Brain microvascular endothelial cell (primary cell): ENCODE measurements at regions not wholly inside any gene's neighbourhood (a gene's known extent, or its start where the extent isn't known, plus 50 kb on each side); places are given as distances from the start of the nearest gene placed in this dataset.

Experiments used
- DNase-seq: peaks from one replicate; pipeline ENCODE4 v3.0.0-alpha.2; 2020
- H3K27ac ChIP-seq: fragments of 250-450 bp; sonication (Bioruptor Pico); 2 replicates; pipeline ENCODE4 v1.5.1; 2020; ENCODE audit warnings: mild to moderate bottlenecking, moderate library complexity
- H3K27me3 ChIP-seq: fragments of 250-450 bp; sonication (Bioruptor Pico); replicated peaks from 2 replicates; pipeline ENCODE4 v1.5.1; 2020; ENCODE audit warnings: mild to moderate bottlenecking
- H3K36me3 ChIP-seq: fragments of 250-450 bp; sonication (Bioruptor Pico); replicated peaks from 2 replicates; pipeline ENCODE4 v1.5.1; 2020; ENCODE audit warnings: mild to moderate bottlenecking
- H3K4me3 ChIP-seq: 2 replicates; pipeline ENCODE4 v1.5.1; 2011; ENCODE audit warnings: low read depth, mild to moderate bottlenecking, control low read depth, low read length, moderate library complexity
- in situ Hi-C: cut with HindIII; loops from 2 replicates; pipeline ENCODE4 v1.10.0; 2017; ENCODE audit warnings: low sequenced_read_pairs, low pct_ligation_motif_present
- TF ChIP-seq, protein P1 (sequence below): IDR thresholded peaks from 2 replicates; pipeline ENCODE4 v1.5.1; 2011; ENCODE audit warnings: low read depth, mild to moderate bottlenecking, moderate library complexity, low read length, control low read depth, inconsistent platforms; ENCODE audit errors: missing control alignments

- H3K4me3 ChIP-seq: no peak overlapping the region
- H3K27ac ChIP-seq: no peak overlapping the region
- in situ Hi-C loops: no loop called here
- H3K27me3 ChIP-seq: no peaks in the 10 kb centered on the region
- no peaks in the 10 kb centered on the region for H3K36me3 ChIP-seq
- TF ChIP-seq, protein P1, sequence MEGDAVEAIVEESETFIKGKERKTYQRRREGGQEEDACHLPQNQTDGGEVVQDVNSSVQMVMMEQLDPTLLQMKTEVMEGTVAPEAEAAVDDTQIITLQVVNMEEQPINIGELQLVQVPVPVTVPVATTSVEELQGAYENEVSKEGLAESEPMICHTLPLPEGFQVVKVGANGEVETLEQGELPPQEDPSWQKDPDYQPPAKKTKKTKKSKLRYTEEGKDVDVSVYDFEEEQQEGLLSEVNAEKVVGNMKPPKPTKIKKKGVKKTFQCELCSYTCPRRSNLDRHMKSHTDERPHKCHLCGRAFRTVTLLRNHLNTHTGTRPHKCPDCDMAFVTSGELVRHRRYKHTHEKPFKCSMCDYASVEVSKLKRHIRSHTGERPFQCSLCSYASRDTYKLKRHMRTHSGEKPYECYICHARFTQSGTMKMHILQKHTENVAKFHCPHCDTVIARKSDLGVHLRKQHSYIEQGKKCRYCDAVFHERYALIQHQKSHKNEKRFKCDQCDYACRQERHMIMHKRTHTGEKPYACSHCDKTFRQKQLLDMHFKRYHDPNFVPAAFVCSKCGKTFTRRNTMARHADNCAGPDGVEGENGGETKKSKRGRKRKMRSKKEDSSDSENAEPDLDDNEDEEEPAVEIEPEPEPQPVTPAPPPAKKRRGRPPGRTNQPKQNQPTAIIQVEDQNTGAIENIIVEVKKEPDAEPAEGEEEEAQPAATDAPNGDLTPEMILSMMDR: no peak
- DNase-seq: no peak
Measured at GRCh38 chr4:159428293-159428692, 325.4 kb downstream of the RAPGEF2 start.

DNA sequence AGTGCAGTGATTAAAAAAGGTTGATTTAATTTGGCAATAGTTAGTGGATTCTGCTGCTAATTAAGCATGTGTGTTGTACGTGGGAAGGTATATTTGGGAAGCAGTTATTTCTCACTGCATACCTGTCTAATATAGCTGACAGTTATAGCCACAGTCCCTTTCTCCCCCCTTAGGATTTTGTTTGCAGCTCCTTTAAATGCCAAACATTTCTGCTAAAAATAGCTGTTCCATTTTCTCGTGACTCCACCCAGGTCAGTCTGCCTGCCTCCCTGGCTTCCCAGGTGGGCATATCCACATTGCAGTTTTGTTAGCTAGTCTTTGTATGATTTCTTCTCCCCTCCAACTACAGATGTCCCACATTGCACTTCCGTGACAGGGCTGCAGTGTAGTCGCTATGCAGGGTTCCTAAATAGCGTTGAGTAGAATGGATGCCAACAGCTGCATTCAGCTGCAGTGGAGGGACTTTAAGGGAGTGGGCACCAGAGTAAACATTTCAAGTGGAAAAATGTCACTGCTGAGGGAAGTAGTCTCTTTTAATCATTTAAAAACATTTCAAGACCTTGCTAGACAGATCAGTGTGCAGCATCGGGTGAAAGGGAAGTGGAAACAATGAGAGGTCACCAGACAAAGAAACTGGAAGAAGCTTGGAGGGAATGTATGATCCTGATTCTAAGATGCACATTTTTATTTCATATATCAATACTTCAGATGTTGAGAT is 326.3 kb downstream of the RAPGEF2 start:
- Histone ChIP-seq H3K4me3 (no peak overlapping the region), H3K27ac (no peak overlapping the region), H3K36me3 (no peaks in the 10 kb centered on the region), H3K27me3 (no peaks in the 10 kb centered on the region)
- in situ Hi-C loops: no loop called here
- TF ChIP-seq, protein P1: no peak
- DNase-seq: no peak

- in situ Hi-C loops: no loop called here
- Histone ChIP-seq H3K27me3 (no peaks in the 10 kb centered on the region), H3K27ac (no peak overlapping the region), H3K36me3 (no peaks in the 10 kb centered on the region), H3K4me3 (no peak overlapping the region)
- no peak for DNase-seq
- TF ChIP-seq, protein P1: no peak
Measured at GRCh38 chr4:159429693-159430035, 326.8 kb downstream of the RAPGEF2 start.

GRCh38 chr4:159430896-159431295 is 328.0 kb downstream of the RAPGEF2 start:
- H3K27ac ChIP-seq: no peak overlapping the region
- no peak for DNase-seq
- in situ Hi-C loops: no loop called here
- H3K4me3 ChIP-seq: no peak overlapping the region
- TF ChIP-seq, protein P1: no peak
- no peaks in the 10 kb centered on the region for H3K36me3 ChIP-seq
- H3K27me3 ChIP-seq: no peaks in the 10 kb centered on the region

- H3K36me3 ChIP-seq: no peaks in the 10 kb centered on the region
- TF ChIP-seq, protein P1: no peak
- no peak for DNase-seq
- in situ Hi-C loops: no loop called here
- no peak overlapping the region for H3K27ac ChIP-seq
- no peak overlapping the region for H3K4me3 ChIP-seq
- no peaks in the 10 kb centered on the region for H3K27me3 ChIP-seq
Measured at GRCh38 chr4:159432436-159432835, 329.6 kb downstream of the RAPGEF2 start.

GRCh38 chr4:159433337-159433736 is 330.5 kb downstream of the RAPGEF2 start:
- DNase-seq: no peak
- in situ Hi-C loops: no loop called here
- H3K4me3 ChIP-seq: no peak overlapping the region
- no peaks in the 10 kb centered on the region for H3K36me3 ChIP-seq
- H3K27me3 ChIP-seq: no peaks in the 10 kb centered on the region
- H3K27ac ChIP-seq: no peak overlapping the region
- TF ChIP-seq, protein P1: no peak
